ENCODE measurements at regions not wholly inside any gene's neighbourhood (a gene's known extent, or its start where the extent isn't known, plus 50 kb on each side); places are given as distances from the start of the nearest gene placed in this dataset.

DNA sequence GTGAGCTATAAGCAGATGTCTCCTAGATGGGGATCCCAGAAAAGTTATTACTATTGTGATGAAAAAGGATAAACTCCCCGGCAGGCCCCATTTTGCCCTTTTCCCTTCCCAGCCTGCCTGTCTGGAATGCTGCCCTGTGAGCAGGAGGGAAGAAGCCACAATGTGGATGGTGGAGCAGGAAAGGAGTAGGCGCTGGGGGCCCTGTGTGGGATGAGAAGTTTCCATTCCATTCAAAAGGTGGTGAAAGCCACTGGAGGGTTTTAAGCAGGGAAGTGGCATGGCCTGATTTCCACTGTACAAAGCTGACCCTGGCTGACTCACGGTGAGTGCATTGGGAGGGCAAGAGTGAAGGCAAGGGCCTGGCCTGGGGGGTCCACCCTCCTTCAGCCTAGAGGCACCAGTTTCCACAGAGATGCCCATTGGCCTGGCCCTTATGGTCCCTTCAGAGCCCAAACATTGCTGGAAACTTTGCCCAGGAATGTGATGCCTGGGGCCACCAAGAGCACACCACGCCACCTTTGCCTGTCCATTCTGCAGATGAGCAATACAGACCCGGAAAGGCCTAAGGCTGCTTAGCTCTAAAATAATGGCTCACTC lies 206.9 kb downstream of the RPLP1 start:
- TF ChIP-seq, protein P1, sequence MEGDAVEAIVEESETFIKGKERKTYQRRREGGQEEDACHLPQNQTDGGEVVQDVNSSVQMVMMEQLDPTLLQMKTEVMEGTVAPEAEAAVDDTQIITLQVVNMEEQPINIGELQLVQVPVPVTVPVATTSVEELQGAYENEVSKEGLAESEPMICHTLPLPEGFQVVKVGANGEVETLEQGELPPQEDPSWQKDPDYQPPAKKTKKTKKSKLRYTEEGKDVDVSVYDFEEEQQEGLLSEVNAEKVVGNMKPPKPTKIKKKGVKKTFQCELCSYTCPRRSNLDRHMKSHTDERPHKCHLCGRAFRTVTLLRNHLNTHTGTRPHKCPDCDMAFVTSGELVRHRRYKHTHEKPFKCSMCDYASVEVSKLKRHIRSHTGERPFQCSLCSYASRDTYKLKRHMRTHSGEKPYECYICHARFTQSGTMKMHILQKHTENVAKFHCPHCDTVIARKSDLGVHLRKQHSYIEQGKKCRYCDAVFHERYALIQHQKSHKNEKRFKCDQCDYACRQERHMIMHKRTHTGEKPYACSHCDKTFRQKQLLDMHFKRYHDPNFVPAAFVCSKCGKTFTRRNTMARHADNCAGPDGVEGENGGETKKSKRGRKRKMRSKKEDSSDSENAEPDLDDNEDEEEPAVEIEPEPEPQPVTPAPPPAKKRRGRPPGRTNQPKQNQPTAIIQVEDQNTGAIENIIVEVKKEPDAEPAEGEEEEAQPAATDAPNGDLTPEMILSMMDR (IDR thresholded peaks at IDR 0.05; ENCODE audit: insufficient read depth, low read depth, low read length, missing control alignments), result no peak
- DNase-seq (ENCODE audit: low read depth), result no peak
- H3K4me3 ChIP-seq (ENCODE audit: low read depth, low read length), result no peak overlapping the region

DNA sequence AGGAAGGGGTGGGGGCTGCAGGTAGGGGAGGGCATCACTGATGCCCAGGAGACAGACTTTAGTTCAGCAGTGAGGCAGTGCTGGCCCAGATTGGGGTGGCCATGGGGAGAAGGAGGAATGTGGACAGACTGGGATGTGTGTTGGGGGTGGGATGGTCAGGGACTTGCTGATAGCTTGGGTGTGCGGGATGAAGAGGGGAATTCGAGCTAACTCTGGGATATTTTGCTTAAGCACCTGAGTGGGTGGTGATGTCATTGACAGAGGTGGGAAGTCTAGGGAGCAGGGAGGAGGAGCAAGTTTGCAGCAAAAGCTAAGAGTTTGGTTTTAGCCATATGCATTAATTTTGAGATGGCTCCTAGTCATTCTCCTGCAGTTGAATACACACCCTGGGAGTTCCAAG lies 207.5 kb downstream of the RPLP1 start:
- TF ChIP-seq, protein P1 (IDR thresholded peaks at IDR 0.05; ENCODE audit: insufficient read depth, low read depth, low read length, missing control alignments), result no peak
- DNase-seq (ENCODE audit: low read depth), result no peak
- no peak overlapping the region for H3K4me3 ChIP-seq (ENCODE audit: low read depth, low read length)

DNA sequence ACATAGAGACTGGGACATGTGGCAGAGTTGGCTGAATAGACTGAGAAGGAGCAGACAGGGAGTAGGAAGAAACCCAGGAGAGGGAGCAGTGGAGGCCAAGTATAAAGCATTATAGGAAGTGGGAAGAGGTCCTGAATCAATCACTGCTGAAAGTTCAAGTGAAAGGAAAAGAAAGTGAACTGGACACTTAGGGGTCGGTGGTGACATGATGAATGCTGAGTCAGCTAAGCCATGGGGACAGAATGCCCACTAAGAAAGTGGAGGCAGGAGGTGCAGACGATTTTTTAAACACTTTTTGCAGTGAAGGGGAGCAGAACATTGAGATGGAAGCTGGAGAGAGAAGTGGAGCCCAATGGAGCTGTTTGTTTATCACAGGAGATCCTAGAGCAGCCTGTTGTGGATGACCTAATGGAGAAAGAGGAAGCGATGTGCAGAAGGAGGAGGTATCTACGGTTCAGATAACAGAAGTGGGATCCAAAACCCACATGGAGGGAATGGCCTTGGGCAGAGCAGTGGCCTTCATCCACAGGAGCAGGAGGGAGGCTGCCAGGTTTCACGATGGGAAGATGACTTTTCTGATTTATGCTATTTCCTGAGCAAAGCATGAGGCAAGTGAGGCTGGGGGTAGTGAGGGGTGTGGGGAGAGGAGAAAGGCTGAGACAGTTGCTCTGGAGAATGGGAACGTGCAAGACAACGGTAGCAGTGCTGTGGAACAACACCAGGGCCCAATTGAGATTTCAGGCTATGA lies 208.2 kb downstream of the RPLP1 start:
- TF ChIP-seq, protein P1 (IDR thresholded peaks at IDR 0.05; ENCODE audit: insufficient read depth, low read depth, low read length, missing control alignments), result no peak
- no peak overlapping the region for H3K4me3 ChIP-seq (ENCODE audit: low read depth, low read length)
- DNase-seq (ENCODE audit: low read depth), result no peak

DNA sequence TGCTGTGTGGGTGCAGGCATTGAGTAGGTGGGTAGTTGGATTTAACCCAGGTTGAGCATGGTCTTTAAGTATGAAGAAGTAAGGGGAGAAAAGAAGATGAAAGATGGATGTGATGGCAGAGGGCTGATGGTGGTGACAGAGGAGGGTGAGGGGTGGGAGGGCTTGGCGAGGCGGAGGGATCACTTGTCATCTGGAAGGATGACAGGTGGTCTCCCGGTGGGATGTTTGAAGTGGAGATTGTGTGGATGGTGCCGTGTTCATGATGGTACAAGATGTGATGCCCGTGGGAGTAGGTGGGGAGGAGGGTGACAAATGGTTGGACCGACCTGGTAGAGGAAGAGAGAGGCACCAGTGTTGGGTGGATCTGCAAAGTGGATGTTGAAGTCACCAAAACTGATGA lies 208.8 kb downstream of the RPLP1 start:
- no peak overlapping the region for H3K4me3 ChIP-seq (ENCODE audit: low read depth, low read length)
- DNase-seq (ENCODE audit: low read depth), result no peak
- TF ChIP-seq, protein P1 (IDR thresholded peaks at IDR 0.05; ENCODE audit: insufficient read depth, low read depth, low read length, missing control alignments), result no peak

DNA sequence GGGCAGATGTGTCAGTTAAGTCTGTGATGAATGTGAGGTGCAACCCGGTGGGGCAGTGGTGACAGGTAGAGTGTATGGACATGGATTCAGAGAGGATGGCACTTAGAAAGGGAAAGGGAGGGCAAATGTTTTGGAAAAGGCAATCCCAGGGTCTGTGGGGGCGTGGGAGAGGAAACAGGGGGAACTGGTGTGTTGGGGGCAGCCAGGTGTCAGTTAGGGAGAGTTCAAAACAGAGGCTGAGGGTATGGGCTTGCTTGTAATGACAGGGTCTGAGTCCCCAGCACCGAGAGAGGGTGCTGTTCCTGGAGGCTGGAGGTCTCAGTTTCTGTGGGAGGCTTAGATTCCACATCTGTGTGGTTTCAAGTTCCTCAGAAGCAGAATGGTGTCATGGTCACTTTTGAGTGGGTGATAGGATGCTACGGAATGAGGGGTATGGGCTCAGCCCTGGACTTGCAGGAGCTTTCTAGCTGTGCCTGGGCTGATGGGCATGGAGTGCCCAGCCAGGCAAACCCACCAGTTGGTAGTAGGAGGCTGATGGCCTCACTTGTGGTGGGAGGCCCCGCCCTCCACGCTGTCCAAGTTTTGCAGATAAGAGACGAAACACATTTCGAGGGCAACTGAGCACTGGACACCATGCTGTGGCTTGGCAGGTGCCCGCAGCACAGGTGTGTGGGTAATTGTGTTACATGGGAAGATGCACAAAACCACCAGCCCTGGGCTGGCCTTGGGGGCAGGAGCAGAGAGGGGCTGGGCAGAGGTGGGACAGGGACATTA lies 209.4 kb downstream of the RPLP1 start:
- DNase-seq (ENCODE audit: low read depth), result no peak
- H3K4me3 ChIP-seq (ENCODE audit: low read depth, low read length), result no peak overlapping the region
- TF ChIP-seq, protein P1 (IDR thresholded peaks at IDR 0.05; ENCODE audit: insufficient read depth, low read depth, low read length, missing control alignments), result no peak

DNA sequence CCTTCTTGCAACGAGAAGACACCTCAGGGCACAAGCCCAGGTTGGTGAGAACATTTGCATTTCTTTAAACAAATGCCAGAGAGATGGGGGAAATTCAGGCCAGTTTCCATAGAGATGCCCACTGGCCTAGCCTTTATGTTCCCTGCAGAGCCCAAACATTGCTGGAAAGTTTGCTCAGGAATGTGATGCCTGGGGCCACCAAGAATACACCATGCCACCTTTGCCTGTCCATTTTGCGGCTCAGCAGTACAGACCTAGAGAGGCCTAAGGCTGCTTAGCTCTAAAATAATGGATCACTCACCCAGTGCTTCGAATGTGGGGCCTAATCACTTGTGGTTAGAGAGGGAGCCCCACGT lies 210.0 kb downstream of the RPLP1 start:
- no peak overlapping the region for H3K4me3 ChIP-seq (ENCODE audit: low read depth, low read length)
- DNase-seq (ENCODE audit: low read depth), result no peak
- TF ChIP-seq, protein P1 (IDR thresholded peaks at IDR 0.05; ENCODE audit: insufficient read depth, low read depth, low read length, missing control alignments), result no peak

Measured in GM12865 (cell line).